Ishikawa (cell line): ENCODE measurements at regions not wholly inside any gene's neighbourhood (a gene's known extent, or its start where the extent isn't known, plus 50 kb on each side); places are given as distances from the start of the nearest gene placed in this dataset.

Experiments
- EP300 ChIP-seq: IDR thresholded peaks from 2 replicates; pipeline ENCODE4 v1.6.1; 2012; ENCODE audit warnings: borderline replicate concordance
- RAD21 ChIP-seq: IDR thresholded peaks from 2 replicates; pipeline ENCODE4 v1.6.1; 2012; ENCODE audit warnings: low read depth
- TAF1 ChIP-seq: IDR thresholded peaks from 2 replicates; pipeline ENCODE4 v1.6.1; 2012; ENCODE audit warnings: low read depth, mild to moderate bottlenecking
- TEAD4 ChIP-seq: IDR thresholded peaks from 2 replicates; pipeline ENCODE4 v1.6.1; 2012
- TF ChIP-seq, protein P1 (sequence below): IDR thresholded peaks from 2 replicates; pipeline ENCODE4 v1.6.1; 2012

GRCh38 chr16:21501869-21502667 lies 97.3 kb upstream of the METTL9 start:
- TF ChIP-seq, protein P1, sequence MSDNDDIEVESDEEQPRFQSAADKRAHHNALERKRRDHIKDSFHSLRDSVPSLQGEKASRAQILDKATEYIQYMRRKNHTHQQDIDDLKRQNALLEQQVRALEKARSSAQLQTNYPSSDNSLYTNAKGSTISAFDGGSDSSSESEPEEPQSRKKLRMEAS = peak; percentile 56; the same call in 1 of the 2 replicates
- TF ChIP-seq EP300 = peak; percentile 26; the same call in 1 of the 2 replicates
- TF ChIP-seq RAD21 = no peak; the same call in 1 of the 2 replicates
- peak; percentile 70 for TF ChIP-seq TAF1
- 0 out of 2 replicates have a peak, but pooled peaks have one; percentile 3 for TF ChIP-seq TEAD4
